Hepatocyte (in vitro differentiated cells): ENCODE measurements at regions not wholly inside any gene's neighbourhood (a gene's known extent, or its start where the extent isn't known, plus 50 kb on each side); places are given as distances from the start of the nearest gene placed in this dataset.

Experiments
- EZH2 ChIP-seq: fragments of 200-600 bp; sonication (generic); IDR thresholded peaks from 2 replicates; pipeline ENCODE4 v1.6.1; 2016; ENCODE audit warnings: antibody characterized with exemption, mild to moderate bottlenecking, borderline replicate concordance
- TF ChIP-seq, protein P1 (sequence below): fragments of 200-600 bp; sonication (generic); IDR thresholded peaks from 2 replicates; pipeline ENCODE4 v1.5.1; 2016; ENCODE audit warnings: antibody characterized with exemption, mild to moderate bottlenecking; ENCODE audit not compliant: poor library complexity

DNA sequence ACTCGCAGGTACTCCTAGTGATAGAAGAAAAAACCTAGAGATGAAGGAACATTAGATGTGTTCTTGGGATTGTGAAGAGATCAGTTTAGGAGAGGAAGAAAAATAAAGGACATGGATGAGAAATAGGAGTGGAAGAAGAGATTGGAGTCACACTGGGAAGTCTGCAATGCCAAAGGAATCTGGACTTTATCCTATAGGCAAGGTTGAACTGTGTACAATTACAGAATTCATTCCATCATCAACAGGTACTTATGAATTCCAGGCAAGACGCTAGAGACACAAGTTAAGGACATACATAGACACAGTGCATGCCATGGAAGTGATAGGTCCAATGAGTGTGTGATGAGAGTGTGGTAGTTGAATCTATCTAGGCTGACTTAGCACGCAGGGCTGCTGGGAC is 101.3 kb downstream of the EDN1 start:
- TF ChIP-seq, protein P1, sequence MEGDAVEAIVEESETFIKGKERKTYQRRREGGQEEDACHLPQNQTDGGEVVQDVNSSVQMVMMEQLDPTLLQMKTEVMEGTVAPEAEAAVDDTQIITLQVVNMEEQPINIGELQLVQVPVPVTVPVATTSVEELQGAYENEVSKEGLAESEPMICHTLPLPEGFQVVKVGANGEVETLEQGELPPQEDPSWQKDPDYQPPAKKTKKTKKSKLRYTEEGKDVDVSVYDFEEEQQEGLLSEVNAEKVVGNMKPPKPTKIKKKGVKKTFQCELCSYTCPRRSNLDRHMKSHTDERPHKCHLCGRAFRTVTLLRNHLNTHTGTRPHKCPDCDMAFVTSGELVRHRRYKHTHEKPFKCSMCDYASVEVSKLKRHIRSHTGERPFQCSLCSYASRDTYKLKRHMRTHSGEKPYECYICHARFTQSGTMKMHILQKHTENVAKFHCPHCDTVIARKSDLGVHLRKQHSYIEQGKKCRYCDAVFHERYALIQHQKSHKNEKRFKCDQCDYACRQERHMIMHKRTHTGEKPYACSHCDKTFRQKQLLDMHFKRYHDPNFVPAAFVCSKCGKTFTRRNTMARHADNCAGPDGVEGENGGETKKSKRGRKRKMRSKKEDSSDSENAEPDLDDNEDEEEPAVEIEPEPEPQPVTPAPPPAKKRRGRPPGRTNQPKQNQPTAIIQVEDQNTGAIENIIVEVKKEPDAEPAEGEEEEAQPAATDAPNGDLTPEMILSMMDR, result no peak
- TF ChIP-seq EZH2, result no peak
